Erythroblast (primary cell): ENCODE measurements at regions not wholly inside any gene's neighbourhood (a gene's known extent, or its start where the extent isn't known, plus 50 kb on each side); places are given as distances from the start of the nearest gene placed in this dataset.

Experiments
- DNase-seq, 2 experiments: peaks; one replicate each; lab custom pipeline; 2025; lab: John Stamatoyannopoulos, UW
- GATA1 ChIP-seq: IDR thresholded peaks from 2 replicates; pipeline ENCODE4 v1.6.1; 2011; ENCODE audit warnings: low read depth, mild to moderate bottlenecking, control low read depth, low read length, moderate library complexity
- POLR2A ChIP-seq: IDR thresholded peaks from 2 replicates; pipeline ENCODE4 v1.6.1; 2011; ENCODE audit warnings: mild to moderate bottlenecking, low read length

DNA sequence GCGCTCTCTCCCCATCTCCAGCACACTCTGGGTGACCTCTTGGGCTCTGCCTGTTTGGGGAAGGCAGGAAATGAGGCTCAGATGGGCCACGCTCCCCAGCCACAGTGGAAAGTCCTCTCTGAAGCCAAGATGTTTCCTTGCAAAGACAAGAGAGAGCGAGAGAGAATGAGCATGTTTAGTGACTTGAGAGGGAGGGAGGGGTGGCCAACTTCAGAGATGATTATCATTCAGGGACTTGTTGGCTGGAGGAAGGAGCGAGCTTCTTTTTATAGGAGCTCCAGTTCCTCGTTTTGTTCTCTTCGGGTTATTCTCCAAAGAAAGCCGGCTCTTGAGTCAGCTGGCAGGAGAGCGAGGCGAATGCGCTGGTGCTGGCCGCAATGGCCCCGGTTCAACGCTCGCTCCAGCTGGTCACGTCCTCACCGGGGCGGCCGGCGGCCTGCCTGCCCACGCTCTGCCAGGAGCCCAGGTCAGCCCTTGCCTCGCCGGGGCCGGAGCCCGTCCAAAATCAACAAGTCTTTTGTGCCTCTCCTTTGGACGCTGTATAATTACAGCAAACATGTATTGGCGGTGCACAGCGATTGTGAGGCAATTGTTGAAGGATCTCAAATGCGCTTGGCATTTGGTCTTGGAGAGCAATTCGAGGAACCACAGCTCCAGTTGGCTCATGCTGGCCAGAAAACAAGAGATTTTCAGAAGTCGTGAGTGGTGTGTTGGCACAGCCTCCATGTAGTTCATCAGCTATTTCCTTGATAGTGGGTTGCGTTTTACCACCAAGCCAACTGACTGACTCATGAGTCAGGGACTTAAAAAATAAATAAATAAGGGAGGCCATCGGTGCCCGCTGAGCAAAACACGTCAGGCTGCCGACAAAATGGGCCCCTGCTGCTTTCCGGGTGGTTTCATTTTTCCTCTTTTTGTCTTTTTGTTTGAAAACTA, 288.6 kb downstream of the UACA start:
- TF ChIP-seq POLR2A (no peak), GATA1 (no peak)
- DNase-seq = peak in 1 of 2 experiments; percentile 20

DNA sequence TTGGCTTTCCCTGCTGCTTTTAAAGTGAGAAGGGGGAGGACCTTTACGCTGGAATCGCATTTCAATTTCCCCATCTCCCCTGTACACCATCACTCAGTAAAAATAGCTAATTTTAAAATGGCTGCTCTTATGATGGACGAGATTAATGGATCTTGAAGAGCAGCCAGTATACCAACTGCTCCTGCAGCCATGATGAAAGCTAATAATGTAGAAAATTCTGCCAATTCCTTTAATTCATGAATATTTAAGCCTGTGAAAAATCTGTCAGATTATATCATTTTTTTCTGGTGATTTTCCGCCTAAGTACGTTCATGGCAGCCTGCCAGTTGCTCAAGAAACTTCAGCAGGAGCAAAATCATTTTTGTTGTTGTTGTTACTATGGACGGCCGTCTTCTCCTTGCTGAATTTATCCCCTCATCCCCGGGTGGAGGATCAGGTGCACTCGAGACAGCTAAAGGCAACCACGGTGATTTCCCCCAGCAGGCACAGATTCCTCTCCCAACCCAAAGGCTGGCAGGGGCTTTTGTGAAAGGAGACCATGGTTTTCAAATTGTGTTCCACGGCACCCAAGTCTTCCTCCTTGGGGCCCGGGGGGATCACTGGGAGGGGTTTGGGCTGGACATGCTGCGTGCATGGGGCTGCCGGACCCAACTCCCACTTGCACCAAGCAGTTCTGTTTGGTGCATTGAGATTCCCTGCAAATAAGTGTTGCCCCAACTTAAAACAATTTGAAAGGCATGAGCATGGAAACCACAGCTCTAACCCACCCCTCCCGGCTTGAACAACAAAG, 289.6 kb downstream of the UACA start:
- no peak for DNase-seq
- no peak for TF ChIP-seq POLR2A
- TF ChIP-seq GATA1 = no peak

DNA sequence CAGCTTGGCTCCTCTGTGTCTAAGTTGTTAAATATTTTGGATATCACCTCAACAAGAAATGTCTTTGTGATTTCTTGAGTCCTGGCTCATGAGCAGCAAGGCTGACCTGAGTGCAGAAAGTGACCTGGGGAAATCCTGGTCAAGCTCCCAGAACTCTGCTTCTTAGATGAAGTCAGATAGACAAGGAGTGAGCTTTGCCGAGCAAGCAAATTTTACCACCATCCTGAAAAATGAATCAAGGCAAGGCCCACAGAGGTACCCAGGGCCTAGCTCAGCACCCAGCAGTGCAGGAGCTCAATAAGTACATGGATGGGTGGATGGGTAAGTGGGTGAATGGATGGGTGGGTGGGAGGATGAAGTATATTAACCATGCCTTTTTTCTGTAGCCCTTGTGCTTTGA, 291.8 kb downstream of the UACA start:
- TF ChIP-seq GATA1 (no peak), POLR2A (no peak)
- DNase-seq = no peak

DNA sequence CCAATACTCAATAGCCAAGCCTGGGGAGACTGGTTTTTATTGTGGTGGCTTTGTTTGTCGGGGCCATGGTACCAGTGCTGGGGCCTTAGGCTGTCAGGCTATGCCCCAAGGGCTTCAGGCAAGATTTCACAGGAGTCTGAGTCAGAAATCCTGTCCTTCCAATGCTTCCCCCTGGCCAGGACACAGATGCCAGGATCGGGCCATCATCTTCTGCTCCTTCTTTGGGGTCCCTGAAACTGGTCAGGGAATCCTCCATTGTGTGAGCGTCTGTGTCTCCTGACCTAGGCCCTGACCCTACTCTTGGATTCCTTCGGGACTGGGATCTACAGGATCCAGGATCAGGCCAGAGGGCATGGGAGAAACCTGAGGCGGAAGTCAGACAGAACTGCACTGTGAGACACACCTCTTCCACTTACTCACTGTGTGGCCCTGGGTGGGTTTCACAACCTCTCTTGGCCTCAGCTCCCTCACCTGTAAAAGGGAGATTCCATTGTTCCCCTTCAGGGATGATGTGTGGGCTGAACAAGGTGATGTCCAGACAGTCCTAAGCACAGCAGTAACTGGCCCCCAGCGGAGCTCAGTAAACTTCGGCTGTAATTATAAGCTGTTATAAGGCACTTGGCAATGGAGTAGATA, 292.7 kb downstream of the UACA start:
- DNase-seq = no peak
- TF ChIP-seq GATA1 = no peak
- TF ChIP-seq POLR2A = no peak

DNA sequence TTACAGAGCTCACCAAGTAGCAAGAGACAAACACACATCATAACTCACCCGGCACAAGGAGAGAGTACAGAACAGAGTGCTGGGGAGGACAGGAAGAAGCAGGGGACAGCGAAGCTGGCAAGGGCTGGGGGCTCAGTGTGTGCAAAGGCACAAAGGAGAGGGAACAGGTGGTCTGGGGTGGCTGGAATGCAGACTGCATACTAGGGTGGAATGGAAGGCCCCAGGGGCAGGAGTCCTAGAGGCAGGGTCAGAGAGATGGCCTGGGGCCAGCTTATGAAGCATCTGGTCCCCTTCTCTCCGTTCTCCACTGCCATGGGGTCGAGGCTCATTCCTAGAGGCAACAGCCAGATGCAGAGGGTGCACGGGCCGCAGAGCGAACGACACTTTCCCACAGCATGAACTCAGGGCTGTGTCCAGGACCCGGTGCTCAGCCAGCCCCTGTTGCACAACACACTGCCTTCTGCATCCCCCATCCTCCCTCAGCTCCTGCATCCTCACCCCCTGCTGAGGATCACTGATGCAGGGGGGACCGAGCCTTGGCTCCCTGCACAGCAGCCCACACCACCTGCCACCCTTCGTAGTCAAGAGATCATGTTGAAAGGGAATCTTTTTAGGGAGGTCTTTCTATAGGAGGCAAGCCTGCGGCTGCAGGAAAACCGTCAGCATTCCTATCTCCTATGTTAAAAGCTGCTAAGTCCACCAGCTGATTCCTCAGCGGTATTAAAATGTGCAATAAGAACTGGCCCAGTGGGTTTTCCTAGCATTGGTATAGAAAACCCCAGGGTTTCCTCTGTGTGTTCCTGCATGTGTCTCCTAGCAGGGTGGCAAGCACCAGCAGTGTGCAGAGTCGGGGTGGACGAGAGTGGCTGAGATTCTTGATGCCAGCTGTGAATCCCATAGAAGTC, 293.5 kb downstream of the UACA start:
- no peak for DNase-seq
- TF ChIP-seq POLR2A (no peak), GATA1 (no peak)

- TF ChIP-seq GATA1 (no peak), POLR2A (no peak)
- DNase-seq = no peak
Observed at GRCh38 chr15:70469182-70469581, 294.2 kb downstream of the UACA start.

GRCh38 chr15:70466895-70467529, 296.3 kb downstream of the UACA start:
- TF ChIP-seq GATA1 (no peak), POLR2A (no peak)
- DNase-seq = peak; percentile 62 to 63

DNA sequence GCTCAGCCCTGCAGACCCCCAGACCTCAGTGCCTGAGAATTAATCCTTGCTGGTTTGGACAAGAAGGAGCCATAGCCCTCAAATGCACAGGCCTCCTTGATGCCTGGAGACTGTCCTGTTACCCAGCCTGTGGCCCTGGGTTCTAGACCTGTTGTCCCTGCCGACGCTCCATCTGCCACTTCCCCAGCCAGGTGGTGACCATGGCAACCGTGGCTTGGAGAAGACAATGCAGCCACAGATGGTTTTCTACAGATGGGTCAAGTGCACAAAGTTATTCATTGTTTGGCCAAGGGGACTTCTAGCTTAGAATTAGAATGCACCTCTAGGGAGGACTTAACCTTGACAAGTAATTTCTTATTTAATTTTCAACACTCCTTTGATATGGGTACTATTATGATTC, 297.1 kb downstream of the UACA start:
- TF ChIP-seq GATA1 (no peak), POLR2A (no peak)
- no peak for DNase-seq

GRCh38 chr15:70465812-70466211, 297.5 kb downstream of the UACA start:
- no peak for DNase-seq

DNA sequence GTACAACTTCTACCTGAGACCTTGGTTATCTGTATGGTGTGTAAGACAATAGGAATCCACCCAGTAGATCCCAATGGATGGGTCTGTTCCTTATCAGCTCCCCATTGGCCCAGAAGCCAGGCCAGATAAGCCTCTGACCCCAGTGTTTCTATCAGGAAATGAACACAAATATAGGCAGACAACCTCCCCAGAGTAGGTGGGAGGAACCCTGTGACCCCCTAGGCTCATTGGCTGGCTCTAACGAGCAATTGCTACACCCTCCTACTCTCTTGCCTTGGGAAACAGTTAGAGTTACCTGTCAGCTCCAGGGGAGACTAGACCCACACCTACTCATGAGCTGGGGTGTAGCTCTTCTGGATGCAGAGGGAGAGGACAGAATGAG, 299.9 kb downstream of the UACA start:
- peak; percentile 64 to 88 for DNase-seq
- TF ChIP-seq POLR2A = no peak
- TF ChIP-seq GATA1 = no peak

More at GRCh38 chr15:70465812-70466211, 297.5 kb downstream of the UACA start:
- no peak for TF ChIP-seq GATA1
- TF ChIP-seq POLR2A = no peak

- TF ChIP-seq GATA1 = no peak
- no peak for TF ChIP-seq POLR2A
- DNase-seq = peak; percentile 19 to 24
Observed at GRCh38 chr15:70461992-70462391, 301.4 kb downstream of the UACA start.

DNA sequence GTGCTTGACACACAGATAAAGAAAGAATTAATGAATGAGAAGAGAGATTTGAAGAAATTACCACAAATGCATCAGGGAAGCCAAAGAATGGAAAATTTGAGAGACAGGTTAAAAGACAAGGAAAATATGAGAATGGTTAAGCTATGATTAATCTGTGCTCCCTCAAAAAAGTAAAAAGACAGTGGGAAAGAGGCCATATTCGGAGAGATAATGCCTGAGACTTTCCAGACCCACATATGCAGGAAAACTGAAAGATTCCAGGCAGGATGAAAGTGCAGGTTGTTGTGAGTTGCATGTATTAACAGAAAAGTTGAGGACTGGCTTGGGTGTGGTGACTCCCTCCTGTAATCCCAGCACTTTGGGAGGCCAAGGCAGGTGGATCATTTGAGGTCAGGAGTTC, 302.3 kb downstream of the UACA start:
- TF ChIP-seq GATA1 = no peak
- TF ChIP-seq POLR2A = no peak
- DNase-seq = no peak
